Body of pancreas (tissue), 4 donors: ENCODE measurements at regions not wholly inside any gene's neighbourhood (a gene's known extent, or its start where the extent isn't known, plus 50 kb on each side); places are given as distances from the start of the nearest gene placed in this dataset.

ENCODE experiments used
- ATAC-seq: fragments of 150-250 bp; one replicate; pipeline ENCODE4 v1.9.1; 2016
- DNase-seq, 4 donors: peaks; one replicate each; pipeline ENCODE4 v3.0.0-alpha.2; 2019
- H3K27ac ChIP-seq, 4 donors: fragments of 200-600 bp; sonication (generic); 1 replicate in 3 of 4; 2 replicates in 1 of 4; pipeline versions ENCODE4 v1.5.1 to v1.6.1; 2016 to 2019; ENCODE audit warnings: mild to moderate bottlenecking in 1 of 4, mixed read lengths in 1 of 4, moderate library complexity in 1 of 4
- H3K27me3 ChIP-seq, 2 donors: fragments of 200-600 bp; sonication (generic); one replicate each; pipeline ENCODE4 v1.6.0; 2016; ENCODE audit warnings: mild to moderate bottlenecking in 1 of 2
- H3K36me3 ChIP-seq, 2 donors: fragments of 200-600 bp; sonication (generic); replicated peaks in 1 of 2; 2 replicates each; pipeline ENCODE4 v1.5.1; 2016; ENCODE audit warnings: low read depth in 2 of 2; ENCODE audit not compliant: insufficient read depth in 1 of 2
- H3K4me1 ChIP-seq: fragments of 200-600 bp; sonication (generic); one replicate; pipeline ENCODE4 v1.6.0; 2016
- H3K4me3 ChIP-seq, 2 donors: fragments of 200-600 bp; sonication (generic); 1 replicate in 1 of 2; 2 replicates in 1 of 2; pipeline ENCODE4 v1.5.1; 2016 to 2019
- H3K9me3 ChIP-seq, 3 donors: fragments of 200-600 bp; sonication (generic); 1 replicate in 2 of 3; 2 replicates in 1 of 3; pipeline ENCODE4 v1.5.1; 2016
- POLR2A ChIP-seq, 3 donors: fragments of 450-650 bp; IDR thresholded peaks; one replicate each; pipeline ENCODE4 v1.6.1; 2016; ENCODE audit warnings: antibody characterized with exemption in 3 of 3, mild to moderate bottlenecking in 2 of 3
- WGBS, 2 donors: methylation state at CpG; one replicate each; pipeline ENCODE4 v1.1.5; 2017; 5-methylcytosine and 5-hydroxymethylcytosine counted together
- intact Hi-C: fragments of 100-400 bp; cut with DNase I; formaldehyde crosslinking; loops from one replicate; pipeline ENCODE4 v1.15.1; 2023
- TF ChIP-seq, protein P1 (sequence below), 7 experiments: fragments of 450-650 bp in 4 of 7; fragments of 200-600 bp in 3 of 7; sonication (generic) in 3 of 7; IDR thresholded peaks; one replicate each; pipeline ENCODE4 v1.5.1; 2016 to 2019; ENCODE audit warnings: antibody characterized with exemption in 7 of 7

DNA sequence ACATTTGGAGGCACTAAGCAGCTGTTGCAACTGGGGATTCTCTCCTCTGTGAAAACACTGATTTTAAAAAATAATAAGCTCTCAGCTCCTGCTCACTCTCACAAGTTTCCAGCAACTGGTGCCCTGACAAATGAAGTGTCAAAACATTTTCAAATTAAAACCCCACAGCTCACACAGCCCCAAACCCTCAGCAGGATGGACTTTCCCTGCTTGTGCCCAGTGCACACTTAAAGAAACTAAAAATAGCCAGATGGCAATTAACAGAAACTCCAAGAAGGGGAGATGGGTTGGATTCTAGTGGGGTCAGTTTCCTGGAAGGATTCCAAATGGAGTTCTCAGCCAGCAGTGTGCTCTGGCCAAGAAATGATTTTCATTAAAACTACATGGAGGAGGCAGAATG, 163.0 kb upstream of the PUM3 start:
- DNase-seq (no peak), ATAC-seq (no peak)
- no peaks in the 10 kb centered on the region for H3K36me3 ChIP-seq
- no peak for TF ChIP-seq POLR2A (IDR thresholded peaks at IDR 0.05)
- TF ChIP-seq, protein P1, sequence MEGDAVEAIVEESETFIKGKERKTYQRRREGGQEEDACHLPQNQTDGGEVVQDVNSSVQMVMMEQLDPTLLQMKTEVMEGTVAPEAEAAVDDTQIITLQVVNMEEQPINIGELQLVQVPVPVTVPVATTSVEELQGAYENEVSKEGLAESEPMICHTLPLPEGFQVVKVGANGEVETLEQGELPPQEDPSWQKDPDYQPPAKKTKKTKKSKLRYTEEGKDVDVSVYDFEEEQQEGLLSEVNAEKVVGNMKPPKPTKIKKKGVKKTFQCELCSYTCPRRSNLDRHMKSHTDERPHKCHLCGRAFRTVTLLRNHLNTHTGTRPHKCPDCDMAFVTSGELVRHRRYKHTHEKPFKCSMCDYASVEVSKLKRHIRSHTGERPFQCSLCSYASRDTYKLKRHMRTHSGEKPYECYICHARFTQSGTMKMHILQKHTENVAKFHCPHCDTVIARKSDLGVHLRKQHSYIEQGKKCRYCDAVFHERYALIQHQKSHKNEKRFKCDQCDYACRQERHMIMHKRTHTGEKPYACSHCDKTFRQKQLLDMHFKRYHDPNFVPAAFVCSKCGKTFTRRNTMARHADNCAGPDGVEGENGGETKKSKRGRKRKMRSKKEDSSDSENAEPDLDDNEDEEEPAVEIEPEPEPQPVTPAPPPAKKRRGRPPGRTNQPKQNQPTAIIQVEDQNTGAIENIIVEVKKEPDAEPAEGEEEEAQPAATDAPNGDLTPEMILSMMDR (IDR thresholded peaks at IDR 0.05): no peak
- H3K27me3 ChIP-seq: no peaks in the 10 kb centered on the region
- no peak overlapping the region for H3K4me3 ChIP-seq
- intact Hi-C loops: no loop called here
- H3K27ac ChIP-seq: no peak overlapping the region
- no peaks in the 10 kb centered on the region for H3K4me1 ChIP-seq
- no peaks in the 10 kb centered on the region for H3K9me3 ChIP-seq

DNA sequence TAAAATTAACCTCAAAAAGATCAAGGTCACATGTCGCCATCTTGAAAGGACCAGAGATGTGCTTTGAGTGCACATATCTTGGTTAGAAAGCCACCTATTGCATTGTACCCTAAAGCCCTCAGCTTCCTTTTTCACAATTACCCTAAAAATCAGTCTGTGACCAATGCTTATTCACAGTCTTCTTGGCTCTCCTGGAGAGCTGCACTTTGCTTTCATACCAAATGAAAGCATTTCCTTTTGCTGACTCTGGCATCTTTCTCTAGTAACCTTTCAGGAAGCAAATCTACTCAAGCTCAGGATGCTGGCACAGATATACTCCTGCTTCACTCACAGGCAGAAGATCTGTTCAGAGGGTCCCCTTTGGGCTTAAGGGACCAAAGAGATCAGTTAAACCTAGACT, 160.7 kb upstream of the PUM3 start:
- no peaks in the 10 kb centered on the region for H3K4me1 ChIP-seq
- no peak overlapping the region for H3K4me3 ChIP-seq
- H3K27me3 ChIP-seq: no peaks in the 10 kb centered on the region
- no peaks in the 10 kb centered on the region for H3K9me3 ChIP-seq
- no peaks in the 10 kb centered on the region for H3K36me3 ChIP-seq
- intact Hi-C loops: no loop called here
- TF ChIP-seq POLR2A (IDR thresholded peaks at IDR 0.05): no peak
- TF ChIP-seq, protein P1 (IDR thresholded peaks at IDR 0.05): no peak
- ATAC-seq: no peak
- no peak for DNase-seq
- H3K27ac ChIP-seq: no peak overlapping the region
- WGBS, 2 donors: 37 to 52% methylated on average over 1 of the region's 1 CpG

DNA sequence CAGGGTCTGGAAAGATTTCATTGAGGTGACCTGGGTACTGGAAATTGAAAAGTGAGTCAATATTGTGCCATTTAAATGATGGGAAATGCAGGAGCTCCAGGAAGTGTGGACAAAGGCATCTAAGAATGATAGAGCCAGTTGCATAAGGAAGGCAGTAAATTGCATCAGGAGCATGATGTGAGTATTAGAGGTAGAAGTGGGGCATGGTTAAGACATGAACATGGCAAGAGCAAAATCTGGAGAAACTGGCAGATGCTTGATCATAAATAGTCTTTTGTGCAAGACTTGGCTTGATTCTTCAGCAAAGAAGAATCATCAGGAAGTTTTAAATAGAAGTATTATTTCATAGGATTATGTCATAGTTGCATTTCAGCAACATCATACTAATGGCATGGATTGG, 157.4 kb upstream of the PUM3 start:
- ATAC-seq: no peak
- no peaks in the 10 kb centered on the region for H3K27me3 ChIP-seq
- no peak for DNase-seq
- no peaks in the 10 kb centered on the region for H3K9me3 ChIP-seq
- intact Hi-C loops: no loop called here
- H3K27ac ChIP-seq: no peak overlapping the region
- TF ChIP-seq, protein P1 (IDR thresholded peaks at IDR 0.05): no peak
- TF ChIP-seq POLR2A (IDR thresholded peaks at IDR 0.05): no peak
- no peaks in the 10 kb centered on the region for H3K4me1 ChIP-seq
- H3K36me3 ChIP-seq: no peaks in the 10 kb centered on the region
- H3K4me3 ChIP-seq: no peak overlapping the region

DNA sequence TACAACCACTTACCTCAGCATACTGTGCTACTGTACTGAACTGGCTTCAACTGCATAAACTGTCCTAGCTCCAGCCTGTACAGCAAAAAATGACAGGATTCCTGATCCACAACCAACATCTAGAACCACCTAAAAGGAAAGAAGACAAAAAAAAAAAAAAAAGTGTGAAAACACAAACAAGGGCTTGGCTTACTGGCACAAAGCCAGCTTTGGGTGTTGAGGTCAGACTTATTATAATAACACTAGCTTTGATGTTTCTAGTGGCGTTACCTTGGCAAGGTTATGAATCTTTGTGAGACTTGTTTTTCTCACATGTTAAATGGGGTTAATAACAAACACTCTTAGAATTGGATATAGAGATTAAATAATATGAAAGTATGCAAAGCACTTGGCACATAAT, 148.5 kb upstream of the PUM3 start:
- no peak for TF ChIP-seq POLR2A (IDR thresholded peaks at IDR 0.05)
- TF ChIP-seq, protein P1 (IDR thresholded peaks at IDR 0.05): no peak
- ATAC-seq: no peak
- no peaks in the 10 kb centered on the region for H3K4me1 ChIP-seq
- no peak overlapping the region for H3K27ac ChIP-seq
- no peak for DNase-seq
- H3K9me3 ChIP-seq: no peaks in the 10 kb centered on the region
- WGBS, 2 donors: 61% methylated on average over 1 of the region's 1 CpG
- H3K4me3 ChIP-seq: no peak overlapping the region
- no peaks in the 10 kb centered on the region for H3K36me3 ChIP-seq
- H3K27me3 ChIP-seq: no peaks in the 10 kb centered on the region
- intact Hi-C loops: no loop called here

DNA sequence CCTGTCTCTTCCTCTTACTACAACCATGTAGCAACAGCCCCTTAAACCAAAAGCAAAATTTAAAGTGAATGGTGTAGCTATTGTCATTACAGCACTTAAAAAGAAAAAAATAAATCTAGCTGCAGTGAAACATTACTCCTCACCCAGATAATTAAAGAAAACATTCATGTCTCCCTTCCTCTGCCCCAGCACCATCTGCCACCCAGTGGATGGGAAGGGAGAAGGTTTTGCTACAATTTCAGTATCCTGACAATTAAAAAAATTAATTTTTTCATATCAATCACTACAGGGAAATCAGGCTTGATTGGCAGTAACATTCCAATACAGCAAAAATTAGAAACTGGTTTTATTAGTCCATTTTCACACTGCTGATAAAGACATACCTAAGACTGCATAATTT, 147.4 kb upstream of the PUM3 start:
- no peak for DNase-seq
- Histone ChIP-seq H3K4me1 (no peaks in the 10 kb centered on the region), H3K36me3 (no peaks in the 10 kb centered on the region), H3K9me3 (no peaks in the 10 kb centered on the region), H3K27ac (no peak overlapping the region), H3K4me3 (no peak overlapping the region), H3K27me3 (no peaks in the 10 kb centered on the region)
- intact Hi-C loops: no loop called here
- no peak for ATAC-seq
- TF ChIP-seq, protein P1 (IDR thresholded peaks at IDR 0.05): no peak
- no peak for TF ChIP-seq POLR2A (IDR thresholded peaks at IDR 0.05)
